GM12891 (cell line): ENCODE measurements at regions not wholly inside any gene's neighbourhood (a gene's known extent, or its start where the extent isn't known, plus 50 kb on each side); places are given as distances from the start of the nearest gene placed in this dataset.

Experiments used
- POLR2A ChIP-seq: IDR thresholded peaks from 2 replicates; pipeline ENCODE4 v1.6.1; 2011; ENCODE audit warnings: low read depth, low read length, control low read depth
- POLR2AphosphoS5 ChIP-seq: IDR thresholded peaks from 2 replicates; pipeline ENCODE4 v1.6.1; 2011; ENCODE audit warnings: low read depth, low read length, control low read depth

GRCh38 chr3:40602778-40603385, 78.1 kb downstream of the ZNF621 start:
- TF ChIP-seq POLR2A (no peak), POLR2AphosphoS5 (no peak)
